ENCODE measurements at regions not wholly inside any gene's neighbourhood (a gene's known extent, or its start where the extent isn't known, plus 50 kb on each side); places are given as distances from the start of the nearest gene placed in this dataset.

DNA sequence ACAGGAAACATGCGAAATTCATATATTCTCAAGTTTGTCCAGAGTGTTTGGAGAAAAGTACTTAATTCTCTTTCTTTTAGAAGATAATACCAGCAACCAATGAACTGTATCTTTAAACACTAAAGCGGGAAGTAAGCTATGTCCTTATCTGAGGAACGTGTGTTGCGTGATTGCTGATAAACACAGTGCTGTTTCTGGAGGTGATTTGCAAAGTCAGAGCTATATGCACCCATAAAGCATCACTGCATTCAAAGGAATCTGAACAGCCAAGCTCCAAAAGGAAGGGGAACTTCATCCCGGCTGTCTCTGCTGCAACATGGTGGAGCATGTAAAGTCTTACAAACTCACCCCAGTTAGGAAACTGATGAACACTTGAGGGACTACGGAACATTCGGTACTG, 271.7 kb upstream of the FN1 start:
- Histone ChIP-seq H3K4me1 (ENCODE audit: control insufficient read depth, insufficient read depth, low read length) (peaks cover 29% of the 10 kb centered on the region), H3K27me3 (replicated peaks; ENCODE audit: control insufficient read depth, insufficient read depth, low read length) (no peaks in the 10 kb centered on the region), H3K36me3 (ENCODE audit: control insufficient read depth, insufficient read depth, low read length, severe bottlenecking) (no peaks in the 10 kb centered on the region), H3K9ac (ENCODE audit: low read length) (no peak overlapping the region), H3K9me3 (ENCODE audit: control insufficient read depth, low read length) (no peaks in the 10 kb centered on the region), H3K4me3 (ENCODE audit: low read length) (no peak overlapping the region)
- DNase-seq (ENCODE audit: low read depth) = no peak

DNA sequence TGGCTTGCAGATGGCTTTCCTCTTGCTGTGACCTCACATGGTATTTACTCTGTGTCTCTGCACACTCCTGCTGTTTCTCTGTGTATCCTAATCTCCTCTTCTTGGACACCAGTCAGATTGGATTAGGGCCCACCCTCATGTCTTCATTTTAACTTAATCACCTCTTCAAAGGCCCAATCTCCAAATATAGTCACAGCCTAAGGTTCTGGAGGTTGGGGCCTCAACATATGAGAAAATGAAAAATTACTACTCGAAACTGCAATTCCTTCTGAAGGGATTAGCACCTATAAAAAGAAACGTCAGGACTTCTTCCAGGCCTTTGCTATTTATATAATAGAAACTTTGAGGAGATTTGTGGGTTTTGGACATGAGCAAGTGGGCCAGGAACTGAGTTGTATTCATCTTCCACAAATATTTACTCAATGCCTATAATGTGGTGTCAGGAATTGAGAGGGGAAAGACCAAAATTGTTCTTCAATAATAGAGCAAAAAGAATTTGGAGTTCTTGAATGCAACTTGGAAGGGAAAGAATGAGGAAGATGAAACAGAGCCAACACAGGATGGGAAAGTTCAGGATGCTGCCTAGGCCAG, 270.0 kb upstream of the FN1 start:
- H3K9ac ChIP-seq (ENCODE audit: low read length) = no peak overlapping the region
- H3K36me3 ChIP-seq (ENCODE audit: control insufficient read depth, insufficient read depth, low read length, severe bottlenecking) = no peaks in the 10 kb centered on the region
- no peak overlapping the region for H3K4me3 ChIP-seq (ENCODE audit: low read length)
- H3K9me3 ChIP-seq (ENCODE audit: control insufficient read depth, low read length) = no peaks in the 10 kb centered on the region
- no peaks in the 10 kb centered on the region for H3K27me3 ChIP-seq (replicated peaks; ENCODE audit: control insufficient read depth, insufficient read depth, low read length)
- peaks cover 15% of the 10 kb centered on the region for H3K4me1 ChIP-seq (ENCODE audit: control insufficient read depth, insufficient read depth, low read length)
- DNase-seq (ENCODE audit: low read depth) = no peak

DNA sequence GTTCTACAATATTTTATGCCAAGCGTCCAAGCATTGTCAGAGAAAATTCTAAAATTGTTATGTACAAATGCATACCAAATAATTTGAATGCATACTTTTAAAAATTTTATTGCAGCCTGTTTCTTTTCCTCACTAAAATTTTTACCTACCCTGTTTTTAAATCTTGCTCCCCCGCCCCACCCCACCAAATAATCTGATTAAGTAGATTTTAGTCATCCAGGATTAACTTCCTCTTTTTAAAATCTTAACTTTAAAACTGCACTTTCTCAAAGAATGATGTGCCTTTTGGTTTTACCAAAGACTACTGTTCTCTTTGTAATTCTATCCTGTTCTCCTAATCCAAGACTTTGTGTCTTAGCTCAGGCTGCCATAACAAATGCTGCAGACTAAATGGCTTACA, 269.4 kb upstream of the FN1 start:
- no peak for DNase-seq (ENCODE audit: low read depth)

DNA sequence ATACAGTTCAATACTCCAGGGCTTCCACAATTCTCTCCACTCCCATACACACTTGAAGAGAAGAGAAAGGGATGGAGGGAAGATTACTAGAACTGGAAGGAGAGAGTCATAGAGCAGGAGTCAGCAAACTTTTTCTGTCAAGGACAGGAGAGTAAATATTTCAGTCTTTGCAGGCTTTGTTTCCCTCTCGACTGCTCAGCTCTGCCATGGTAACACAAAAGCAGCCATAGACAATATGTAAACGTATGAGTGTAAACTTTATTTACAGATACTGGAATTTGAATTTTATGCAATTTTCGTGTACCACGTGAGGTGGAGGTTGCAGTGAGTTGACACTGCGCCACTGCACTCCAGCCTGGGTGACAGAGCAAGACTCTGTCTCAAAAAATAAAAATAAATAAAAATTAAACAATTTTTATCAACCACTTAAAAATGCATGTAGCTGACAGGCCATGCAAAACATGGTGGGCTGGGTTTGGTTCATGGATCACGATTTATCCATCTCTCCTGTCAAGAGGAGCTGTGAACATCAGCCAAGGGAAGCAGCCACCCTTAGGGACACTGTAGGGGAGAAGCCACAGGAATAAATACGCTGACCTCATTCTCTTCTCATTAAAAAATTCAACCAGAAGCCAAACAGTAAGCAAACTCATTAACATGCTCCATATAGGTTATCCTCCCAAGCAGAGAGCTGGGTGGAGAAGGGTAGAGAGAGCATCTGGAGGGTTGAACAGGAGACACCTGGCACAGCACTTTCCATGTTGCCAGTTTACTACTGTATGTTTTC, 266.4 kb upstream of the FN1 start:
- no peak for DNase-seq (ENCODE audit: low read depth)
- Histone ChIP-seq H3K4me1 (ENCODE audit: control insufficient read depth, insufficient read depth, low read length) (peaks cover 21% of the 10 kb centered on the region), H3K9me3 (ENCODE audit: control insufficient read depth, low read length) (peaks cover 8% of the 10 kb centered on the region), H3K4me3 (ENCODE audit: low read length) (no peak overlapping the region), H3K36me3 (ENCODE audit: control insufficient read depth, insufficient read depth, low read length, severe bottlenecking) (no peaks in the 10 kb centered on the region), H3K27me3 (replicated peaks; ENCODE audit: control insufficient read depth, insufficient read depth, low read length) (no peaks in the 10 kb centered on the region), H3K9ac (ENCODE audit: low read length) (no peak overlapping the region)

More for the DNA sequence above, 269.4 kb upstream of the FN1 start:
- H3K4me3 ChIP-seq (ENCODE audit: low read length) = no peak overlapping the region
- no peaks in the 10 kb centered on the region for H3K27me3 ChIP-seq (replicated peaks; ENCODE audit: control insufficient read depth, insufficient read depth, low read length)
- H3K9ac ChIP-seq (ENCODE audit: low read length) = no peak overlapping the region
- H3K4me1 ChIP-seq (ENCODE audit: control insufficient read depth, insufficient read depth, low read length) = peaks cover 15% of the 10 kb centered on the region
- H3K36me3 ChIP-seq (ENCODE audit: control insufficient read depth, insufficient read depth, low read length, severe bottlenecking) = no peaks in the 10 kb centered on the region
- no peaks in the 10 kb centered on the region for H3K9me3 ChIP-seq (ENCODE audit: control insufficient read depth, low read length)

DNA sequence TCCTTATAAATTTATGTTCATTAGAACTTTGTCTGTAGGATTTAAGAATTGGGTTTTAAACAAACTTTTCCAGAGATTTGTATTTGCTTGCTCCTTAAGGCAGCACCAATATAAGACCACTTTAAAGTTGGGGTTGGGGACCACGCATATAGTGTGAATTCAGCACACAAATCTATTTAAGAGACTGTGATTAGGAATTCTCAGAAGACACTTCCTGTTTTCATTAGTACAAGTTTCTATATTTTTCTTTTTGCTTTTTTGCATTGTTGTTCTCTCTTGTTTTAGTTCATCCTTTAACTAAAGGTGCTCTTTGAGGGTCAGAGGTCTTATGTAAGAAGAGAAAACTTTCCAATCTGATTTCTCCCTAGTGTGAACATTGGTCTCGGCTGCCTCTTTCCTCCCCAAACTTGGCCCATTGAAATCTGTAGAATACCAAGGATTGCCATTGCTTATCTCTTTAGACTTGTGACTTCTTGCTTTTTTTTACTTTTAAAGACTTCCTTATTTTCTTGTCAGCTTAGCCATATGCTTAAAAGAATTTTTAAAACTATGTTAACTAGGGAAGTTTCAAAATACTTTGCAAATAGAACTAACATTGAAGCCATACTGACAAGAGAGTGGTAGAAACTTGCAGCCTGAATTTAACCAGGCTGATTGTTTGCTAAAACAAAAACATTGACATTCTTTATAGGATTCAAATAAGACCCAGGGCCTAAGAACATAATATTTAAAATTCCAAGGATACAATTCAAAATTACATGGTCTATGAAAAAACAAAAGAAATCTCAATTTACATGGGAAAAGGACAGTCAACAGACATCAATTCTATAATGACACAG, 264.1 kb upstream of the FN1 start:
- Histone ChIP-seq H3K4me3 (ENCODE audit: low read length) (peak overlapping the region; percentile 17), H3K4me1 (ENCODE audit: control insufficient read depth, insufficient read depth, low read length) (peaks cover 16% of the 10 kb centered on the region), H3K36me3 (ENCODE audit: control insufficient read depth, insufficient read depth, low read length, severe bottlenecking) (no peaks in the 10 kb centered on the region), H3K27me3 (replicated peaks; ENCODE audit: control insufficient read depth, insufficient read depth, low read length) (no peaks in the 10 kb centered on the region), H3K9ac (ENCODE audit: low read length) (peak overlapping the region; percentile 62), H3K9me3 (ENCODE audit: control insufficient read depth, low read length) (peaks cover 8% of the 10 kb centered on the region)
- peak; percentile 41 for DNase-seq (ENCODE audit: low read depth)

DNA sequence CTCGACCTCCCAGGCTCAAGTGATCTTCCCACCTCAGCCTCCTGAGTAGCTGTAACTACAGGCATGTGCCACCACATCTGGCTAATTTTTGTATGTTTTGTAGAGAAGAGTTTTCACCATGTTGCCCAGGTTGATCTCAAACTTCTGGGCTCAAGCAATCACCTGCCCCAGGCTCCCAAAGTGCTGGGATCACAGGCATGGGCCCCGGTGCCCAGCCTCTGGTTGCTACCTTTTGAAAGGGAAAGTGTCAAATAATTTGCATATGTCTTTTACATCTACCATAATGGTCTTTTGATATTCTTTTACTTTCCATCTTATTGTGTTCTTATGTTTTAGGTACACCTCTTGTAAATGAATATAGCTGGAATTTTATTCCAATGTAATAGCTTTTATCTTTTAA, 263.1 kb upstream of the FN1 start:
- peaks cover 23% of the 10 kb centered on the region for H3K4me1 ChIP-seq (ENCODE audit: control insufficient read depth, insufficient read depth, low read length)
- H3K9ac ChIP-seq (ENCODE audit: low read length) = peak overlapping the region; percentile 62
- H3K4me3 ChIP-seq (ENCODE audit: low read length) = no peak overlapping the region
- H3K9me3 ChIP-seq (ENCODE audit: control insufficient read depth, low read length) = peaks cover 8% of the 10 kb centered on the region
- no peak for DNase-seq (ENCODE audit: low read depth)
- no peaks in the 10 kb centered on the region for H3K36me3 ChIP-seq (ENCODE audit: control insufficient read depth, insufficient read depth, low read length, severe bottlenecking)
- H3K27me3 ChIP-seq (replicated peaks; ENCODE audit: control insufficient read depth, insufficient read depth, low read length) = no peaks in the 10 kb centered on the region

DNA sequence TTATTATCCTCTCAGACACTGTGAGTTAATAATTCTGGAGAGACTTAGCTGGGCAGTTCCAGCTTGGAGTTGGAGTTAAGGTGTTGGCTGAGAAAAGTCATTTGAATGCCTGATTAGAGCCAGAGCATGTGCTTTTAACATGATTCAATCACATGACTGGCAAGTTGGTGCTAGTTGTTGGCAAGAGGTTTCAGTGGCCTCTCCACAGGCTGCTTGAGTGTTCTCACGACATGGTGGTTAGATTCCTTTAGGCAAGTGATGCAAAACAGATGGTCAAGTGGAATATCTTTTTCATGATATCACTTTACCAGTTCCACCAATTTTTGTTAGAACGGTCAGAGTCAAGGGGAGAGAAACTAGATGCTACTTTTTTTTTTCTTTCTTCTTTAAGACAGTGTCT, 262.7 kb upstream of the FN1 start:
- Histone ChIP-seq H3K9ac (ENCODE audit: low read length) (peak overlapping the region; percentile 62), H3K36me3 (ENCODE audit: control insufficient read depth, insufficient read depth, low read length, severe bottlenecking) (no peaks in the 10 kb centered on the region), H3K27me3 (replicated peaks; ENCODE audit: control insufficient read depth, insufficient read depth, low read length) (no peaks in the 10 kb centered on the region), H3K4me3 (ENCODE audit: low read length) (peak overlapping the region; percentile 5), H3K4me1 (ENCODE audit: control insufficient read depth, insufficient read depth, low read length) (peaks cover 27% of the 10 kb centered on the region), H3K9me3 (ENCODE audit: control insufficient read depth, low read length) (peaks cover 8% of the 10 kb centered on the region)
- peak; percentile 85 for DNase-seq (ENCODE audit: low read depth)

DNA sequence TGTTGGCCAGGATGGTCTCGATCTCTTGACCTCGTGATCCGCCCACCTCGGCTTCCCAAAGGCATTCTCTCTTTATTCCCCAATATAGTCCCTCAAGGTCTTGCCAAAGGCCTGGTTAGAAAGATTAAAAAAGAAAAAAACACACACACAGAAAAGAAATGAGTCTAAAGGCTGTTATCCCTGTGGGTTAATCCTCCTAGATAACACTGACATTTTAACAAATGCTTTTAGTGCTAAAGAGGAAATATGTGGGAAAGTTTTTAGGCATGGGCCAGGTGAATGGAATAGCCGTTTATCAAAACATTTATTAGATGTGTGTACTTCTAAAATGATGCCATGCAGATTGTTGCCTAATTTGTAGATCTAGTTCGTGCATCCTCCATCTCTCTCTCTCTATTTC, 261.6 kb upstream of the FN1 start:
- peaks cover 37% of the 10 kb centered on the region for H3K4me1 ChIP-seq (ENCODE audit: control insufficient read depth, insufficient read depth, low read length)
- no peaks in the 10 kb centered on the region for H3K27me3 ChIP-seq (replicated peaks; ENCODE audit: control insufficient read depth, insufficient read depth, low read length)
- no peak overlapping the region for H3K4me3 ChIP-seq (ENCODE audit: low read length)
- no peak for DNase-seq (ENCODE audit: low read depth)
- no peaks in the 10 kb centered on the region for H3K36me3 ChIP-seq (ENCODE audit: control insufficient read depth, insufficient read depth, low read length, severe bottlenecking)
- H3K9me3 ChIP-seq (ENCODE audit: control insufficient read depth, low read length) = peaks cover 8% of the 10 kb centered on the region
- no peak overlapping the region for H3K9ac ChIP-seq (ENCODE audit: low read length)

DNA sequence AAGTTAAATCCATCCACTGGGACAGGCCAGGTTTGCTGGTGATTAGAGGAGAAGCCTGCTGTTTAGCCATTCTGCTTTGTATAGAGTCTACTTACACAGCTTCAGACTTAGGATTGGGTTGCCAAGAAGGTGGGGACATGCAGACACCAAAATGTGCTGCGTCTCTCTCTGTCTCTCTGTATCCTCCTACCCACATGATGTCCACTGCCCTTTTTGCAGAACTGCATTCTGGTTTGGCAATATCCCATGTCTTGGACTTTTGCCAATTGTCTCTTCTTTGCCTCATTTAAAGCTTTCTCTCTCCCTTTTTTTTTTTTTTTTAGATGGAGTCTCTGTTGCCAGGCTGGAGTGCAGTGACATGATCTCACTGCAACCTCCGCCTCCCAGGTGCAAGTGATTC, 261.1 kb upstream of the FN1 start:
- Histone ChIP-seq H3K36me3 (ENCODE audit: control insufficient read depth, insufficient read depth, low read length, severe bottlenecking) (no peaks in the 10 kb centered on the region), H3K9me3 (ENCODE audit: control insufficient read depth, low read length) (peaks cover 8% of the 10 kb centered on the region)
- no peak for DNase-seq (ENCODE audit: low read depth)

DNA sequence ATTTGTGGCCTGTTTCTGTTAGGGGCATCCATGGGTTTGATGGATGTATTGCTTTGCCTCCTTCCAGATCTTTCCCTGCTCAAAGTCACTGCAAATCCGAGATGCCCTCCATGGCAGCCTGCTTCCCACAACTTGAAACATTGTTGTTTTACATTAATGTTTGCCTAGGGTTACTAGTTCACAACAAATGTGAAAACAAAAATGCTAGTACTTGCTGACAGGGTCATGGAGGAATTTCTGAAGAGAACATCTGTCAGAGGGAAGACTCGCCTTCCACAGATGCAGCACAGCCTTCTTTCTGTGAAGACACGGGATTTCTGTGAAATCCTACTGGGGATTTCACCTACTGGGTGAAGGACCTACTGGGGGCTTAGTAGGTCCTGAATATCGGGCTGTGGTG, 260.0 kb upstream of the FN1 start:
- Histone ChIP-seq H3K9ac (ENCODE audit: low read length) (no peak overlapping the region), H3K4me3 (ENCODE audit: low read length) (no peak overlapping the region), H3K27me3 (replicated peaks; ENCODE audit: control insufficient read depth, insufficient read depth, low read length) (no peaks in the 10 kb centered on the region), H3K36me3 (ENCODE audit: control insufficient read depth, insufficient read depth, low read length, severe bottlenecking) (no peaks in the 10 kb centered on the region), H3K4me1 (ENCODE audit: control insufficient read depth, insufficient read depth, low read length) (peaks cover 46% of the 10 kb centered on the region), H3K9me3 (ENCODE audit: control insufficient read depth, low read length) (peaks cover 8% of the 10 kb centered on the region)
- DNase-seq (ENCODE audit: low read depth) = no peak

More for the DNA sequence above, 261.1 kb upstream of the FN1 start:
- Histone ChIP-seq H3K4me1 (ENCODE audit: control insufficient read depth, insufficient read depth, low read length) (peaks cover 42% of the 10 kb centered on the region), H3K9ac (ENCODE audit: low read length) (no peak overlapping the region), H3K27me3 (replicated peaks; ENCODE audit: control insufficient read depth, insufficient read depth, low read length) (no peaks in the 10 kb centered on the region), H3K4me3 (ENCODE audit: low read length) (no peak overlapping the region)

DNA sequence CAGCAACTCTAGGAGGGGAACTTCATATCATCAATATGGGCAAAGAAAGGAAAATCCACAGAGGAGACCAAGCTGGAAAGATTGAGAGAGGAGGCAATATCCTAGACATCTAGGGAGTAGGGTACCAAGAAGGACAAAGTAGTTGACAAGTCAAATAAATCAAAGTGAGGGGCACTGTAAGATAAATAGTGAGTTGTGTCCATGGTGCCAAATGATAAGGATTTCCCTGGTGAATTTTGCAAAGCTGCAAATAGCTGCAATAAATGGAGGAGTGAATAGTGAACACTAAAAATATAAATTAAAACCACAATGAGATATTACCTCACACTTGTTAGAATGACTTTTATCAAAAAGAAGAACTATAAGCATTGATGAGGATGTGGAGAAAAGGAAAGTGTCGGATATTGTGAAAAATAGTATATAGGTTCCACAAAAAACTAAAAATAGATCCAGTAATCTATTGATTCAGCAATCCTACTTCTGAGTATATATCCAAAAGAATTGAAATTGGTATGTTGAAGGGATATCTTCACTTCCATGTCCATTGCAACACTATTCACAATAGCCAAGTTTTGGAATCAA, 258.2 kb upstream of the FN1 start:
- Histone ChIP-seq H3K27me3 (replicated peaks; ENCODE audit: control insufficient read depth, insufficient read depth, low read length) (no peaks in the 10 kb centered on the region), H3K9me3 (ENCODE audit: control insufficient read depth, low read length) (peaks cover 8% of the 10 kb centered on the region), H3K4me3 (ENCODE audit: low read length) (peak overlapping the region; percentile 9), H3K9ac (ENCODE audit: low read length) (peak overlapping the region; percentile 81), H3K36me3 (ENCODE audit: control insufficient read depth, insufficient read depth, low read length, severe bottlenecking) (no peaks in the 10 kb centered on the region), H3K4me1 (ENCODE audit: control insufficient read depth, insufficient read depth, low read length) (peaks cover 34% of the 10 kb centered on the region)
- DNase-seq (ENCODE audit: low read depth) = no peak
